ENCODE measurements at regions not wholly inside any gene's neighbourhood (a gene's known extent, or its start where the extent isn't known, plus 50 kb on each side); places are given as distances from the start of the nearest gene placed in this dataset.

DNA sequence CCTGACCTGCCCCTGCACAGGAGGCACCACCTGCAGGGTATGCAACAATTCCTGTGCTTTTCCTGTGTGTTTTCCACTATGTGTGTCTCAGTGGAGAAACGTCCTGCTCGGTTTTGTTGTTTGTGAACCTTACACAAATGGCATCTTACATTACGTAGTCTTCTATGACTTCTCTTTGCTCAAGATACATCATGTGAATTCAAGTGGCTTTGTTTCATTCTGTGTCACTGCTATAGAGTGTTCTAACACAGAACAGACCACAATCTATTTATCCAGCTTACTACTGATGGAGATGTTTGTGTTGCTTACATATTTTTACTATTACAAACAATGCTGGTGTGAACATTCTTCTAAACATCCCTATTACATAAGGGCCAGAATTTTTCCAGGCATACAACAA lies 97.7 kb downstream of the ANKRD10 start:
- TF ChIP-seq, protein P1, sequence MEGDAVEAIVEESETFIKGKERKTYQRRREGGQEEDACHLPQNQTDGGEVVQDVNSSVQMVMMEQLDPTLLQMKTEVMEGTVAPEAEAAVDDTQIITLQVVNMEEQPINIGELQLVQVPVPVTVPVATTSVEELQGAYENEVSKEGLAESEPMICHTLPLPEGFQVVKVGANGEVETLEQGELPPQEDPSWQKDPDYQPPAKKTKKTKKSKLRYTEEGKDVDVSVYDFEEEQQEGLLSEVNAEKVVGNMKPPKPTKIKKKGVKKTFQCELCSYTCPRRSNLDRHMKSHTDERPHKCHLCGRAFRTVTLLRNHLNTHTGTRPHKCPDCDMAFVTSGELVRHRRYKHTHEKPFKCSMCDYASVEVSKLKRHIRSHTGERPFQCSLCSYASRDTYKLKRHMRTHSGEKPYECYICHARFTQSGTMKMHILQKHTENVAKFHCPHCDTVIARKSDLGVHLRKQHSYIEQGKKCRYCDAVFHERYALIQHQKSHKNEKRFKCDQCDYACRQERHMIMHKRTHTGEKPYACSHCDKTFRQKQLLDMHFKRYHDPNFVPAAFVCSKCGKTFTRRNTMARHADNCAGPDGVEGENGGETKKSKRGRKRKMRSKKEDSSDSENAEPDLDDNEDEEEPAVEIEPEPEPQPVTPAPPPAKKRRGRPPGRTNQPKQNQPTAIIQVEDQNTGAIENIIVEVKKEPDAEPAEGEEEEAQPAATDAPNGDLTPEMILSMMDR (conservative IDR thresholded peaks at IDR 0.05; ENCODE audit: low read length), result no peak
- no peak for TF ChIP-seq EZH2phosphoT487 (IDR thresholded peaks at IDR 0.05; ENCODE audit: borderline replicate concordance, low read depth, low read length)
